ENCODE measurements at regions not wholly inside any gene's neighbourhood (a gene's known extent, or its start where the extent isn't known, plus 50 kb on each side); places are given as distances from the start of the nearest gene placed in this dataset.

DNA sequence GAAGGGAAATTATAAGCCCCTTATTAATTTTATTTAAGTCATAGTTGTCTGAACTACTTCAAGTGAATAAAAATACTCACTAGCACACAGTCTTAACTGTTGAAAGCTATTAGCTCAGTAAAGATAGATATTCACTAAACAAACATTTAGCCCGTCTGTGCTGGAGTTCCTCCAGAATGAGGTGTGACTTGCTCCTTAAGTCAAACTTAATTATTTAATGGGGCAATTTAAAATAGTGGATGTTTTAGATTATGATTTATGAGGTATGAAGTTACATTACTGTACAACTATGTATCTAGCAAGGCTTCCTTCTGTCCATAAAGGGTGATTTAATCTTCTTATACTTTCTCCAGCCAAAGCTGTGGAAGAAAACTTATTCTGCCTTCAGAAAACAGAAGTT is 414.0 kb upstream of the FLRT2 start (continued):
- no peak for TF ChIP-seq ZNF462 (CRISPR knock-in tag; IDR thresholded peaks at IDR 0.05)
- TF ChIP-seq REST (IDR thresholded peaks at IDR 0.05; ENCODE audit: unreplicated experiment): no peak
- no peak for TF ChIP-seq ZNF114 (CRISPR knock-in tag; IDR thresholded peaks at IDR 0.05)
- TF ChIP-seq POLR2AphosphoS5 (IDR thresholded peaks at IDR 0.05; ENCODE audit: low read depth): no peak
- no peak for TF ChIP-seq JUNB (IDR thresholded peaks at IDR 0.05; ENCODE audit: unreplicated experiment)
- TF ChIP-seq, protein P1, sequence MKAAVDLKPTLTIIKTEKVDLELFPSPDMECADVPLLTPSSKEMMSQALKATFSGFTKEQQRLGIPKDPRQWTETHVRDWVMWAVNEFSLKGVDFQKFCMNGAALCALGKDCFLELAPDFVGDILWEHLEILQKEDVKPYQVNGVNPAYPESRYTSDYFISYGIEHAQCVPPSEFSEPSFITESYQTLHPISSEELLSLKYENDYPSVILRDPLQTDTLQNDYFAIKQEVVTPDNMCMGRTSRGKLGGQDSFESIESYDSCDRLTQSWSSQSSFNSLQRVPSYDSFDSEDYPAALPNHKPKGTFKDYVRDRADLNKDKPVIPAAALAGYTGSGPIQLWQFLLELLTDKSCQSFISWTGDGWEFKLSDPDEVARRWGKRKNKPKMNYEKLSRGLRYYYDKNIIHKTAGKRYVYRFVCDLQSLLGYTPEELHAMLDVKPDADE (IDR thresholded peaks at IDR 0.05): no peak
- no peak for TF ChIP-seq NANOG (IDR thresholded peaks at IDR 0.05; ENCODE audit: borderline replicate concordance)
- no peak for TF ChIP-seq STAT1 (IDR thresholded peaks at IDR 0.05; ENCODE audit: unreplicated experiment)

Data from GM23338 (cell line).